Mucosa of gallbladder (tissue), 1 donor: ENCODE measurements at regions not wholly inside any gene's neighbourhood (a gene's known extent, or its start where the extent isn't known, plus 50 kb on each side); places are given as distances from the start of the nearest gene placed in this dataset.
"Not testable (repeated sequence)": the region's sequence is repeated elsewhere in the genome, so short reads cannot be mapped to it uniquely, and the experiment has no call there.

Experiments used
- DNase-seq: peaks from one replicate; pipeline ENCODE4 v3.0.0-alpha.2; 2020; ENCODE audit warnings: low spot score
- donor health status: DM: no; HTN: no; CAD: no.

- no peak for DNase-seq
Observed at GRCh38 chr5:100017520-100018262, 517.5 kb upstream of the FAM174A start.

GRCh38 chr5:100013305-100013704, 521.9 kb upstream of the FAM174A start:
- not testable (repeated sequence) for DNase-seq

- not testable (repeated sequence) for DNase-seq
Observed at GRCh38 chr5:100011160-100011559, 524.0 kb upstream of the FAM174A start.

- DNase-seq: no peak
Observed at GRCh38 chr5:100004969-100005368, 530.2 kb upstream of the FAM174A start.

GRCh38 chr5:99998319-99998718, 536.9 kb upstream of the FAM174A start:
- DNase-seq: no peak

- no peak for DNase-seq
Observed at GRCh38 chr5:99995407-99995806, 539.8 kb upstream of the FAM174A start.

- no peak for DNase-seq
Observed at GRCh38 chr5:99973779-99974178, 561.4 kb upstream of the FAM174A start.

- no peak for DNase-seq
Observed at GRCh38 chr5:99955962-99956361, 579.2 kb upstream of the FAM174A start.

- no peak for DNase-seq
Observed at GRCh38 chr5:99955006-99955405, 580.2 kb upstream of the FAM174A start.

- DNase-seq: no peak
Observed at GRCh38 chr5:99949969-99950524, 585.1 kb upstream of the FAM174A start.

GRCh38 chr5:99949361-99949760, 585.8 kb upstream of the FAM174A start:
- DNase-seq: no peak

- no peak for DNase-seq
Observed at GRCh38 chr5:99948850-99949249, 586.3 kb upstream of the FAM174A start.

GRCh38 chr5:99945478-99946442, 589.4 kb upstream of the FAM174A start:
- no peak for DNase-seq

GRCh38 chr5:99940540-99940939, 594.6 kb upstream of the FAM174A start:
- no peak for DNase-seq

GRCh38 chr5:99936911-99937310, 598.3 kb upstream of the FAM174A start:
- DNase-seq: no peak

- no peak for DNase-seq
Observed at GRCh38 chr5:99929806-99930135, 605.4 kb upstream of the FAM174A start.

GRCh38 chr5:99929067-99929805, 605.9 kb upstream of the FAM174A start:
- DNase-seq: no peak

- DNase-seq: no peak
Observed at GRCh38 chr5:99928490-99928889, 606.7 kb upstream of the FAM174A start.

GRCh38 chr5:99926463-99926862, 608.7 kb upstream of the FAM174A start:
- no peak for DNase-seq

- DNase-seq: no peak
Observed at GRCh38 chr5:99922386-99922785, 612.8 kb upstream of the FAM174A start.

- DNase-seq: no peak
Observed at GRCh38 chr5:99911971-99912370, 623.2 kb upstream of the FAM174A start.

GRCh38 chr5:99906776-99907175, 628.4 kb upstream of the FAM174A start:
- no peak for DNase-seq
